Nephron progenitor cell (in vitro differentiated cells): ENCODE measurements at regions not wholly inside any gene's neighbourhood (a gene's known extent, or its start where the extent isn't known, plus 50 kb on each side); places are given as distances from the start of the nearest gene placed in this dataset.
"Not testable (repeated sequence)": the region's sequence is repeated elsewhere in the genome, so short reads cannot be mapped to it uniquely, and the experiment has no call there.

Source experiments
- DNase-seq: peaks from one replicate; pipeline ENCODE4 v3.0.0; 2021
- H3K27ac Mint-ChIP-seq: 2 replicates; pipeline ENCODE4 v1.8.0; 2021; ENCODE audit warnings: mild to moderate bottlenecking, moderate library complexity, mixed read lengths
- H3K27me3 Mint-ChIP-seq: 2 replicates; pipeline ENCODE4 v1.8.0; 2021; ENCODE audit warnings: mild to moderate bottlenecking, low read depth, mixed read lengths; ENCODE audit not compliant: poor library complexity
- H3K36me3 Mint-ChIP-seq: 2 replicates; pipeline ENCODE4 v1.8.0; 2021; ENCODE audit warnings: low read depth, mixed read lengths
- H3K4me1 Mint-ChIP-seq: 2 replicates; pipeline ENCODE4 v1.8.0; 2021; ENCODE audit warnings: mixed read lengths
- H3K4me3 Mint-ChIP-seq: 2 replicates; pipeline ENCODE4 v1.8.0; 2021; ENCODE audit warnings: mild to moderate bottlenecking, moderate library complexity, mixed read lengths
- H3K9me3 Mint-ChIP-seq: 2 replicates; pipeline ENCODE4 v1.8.0; 2021; ENCODE audit warnings: mild to moderate bottlenecking, moderate library complexity, mixed read lengths
- TF ChIP-seq, protein P1 (sequence below): fragments of 200-600 bp; sonication (generic); IDR thresholded peaks from 2 replicates; pipeline ENCODE4 v1.5.0; 2021; ENCODE audit warnings: antibody characterized with exemption

DNA sequence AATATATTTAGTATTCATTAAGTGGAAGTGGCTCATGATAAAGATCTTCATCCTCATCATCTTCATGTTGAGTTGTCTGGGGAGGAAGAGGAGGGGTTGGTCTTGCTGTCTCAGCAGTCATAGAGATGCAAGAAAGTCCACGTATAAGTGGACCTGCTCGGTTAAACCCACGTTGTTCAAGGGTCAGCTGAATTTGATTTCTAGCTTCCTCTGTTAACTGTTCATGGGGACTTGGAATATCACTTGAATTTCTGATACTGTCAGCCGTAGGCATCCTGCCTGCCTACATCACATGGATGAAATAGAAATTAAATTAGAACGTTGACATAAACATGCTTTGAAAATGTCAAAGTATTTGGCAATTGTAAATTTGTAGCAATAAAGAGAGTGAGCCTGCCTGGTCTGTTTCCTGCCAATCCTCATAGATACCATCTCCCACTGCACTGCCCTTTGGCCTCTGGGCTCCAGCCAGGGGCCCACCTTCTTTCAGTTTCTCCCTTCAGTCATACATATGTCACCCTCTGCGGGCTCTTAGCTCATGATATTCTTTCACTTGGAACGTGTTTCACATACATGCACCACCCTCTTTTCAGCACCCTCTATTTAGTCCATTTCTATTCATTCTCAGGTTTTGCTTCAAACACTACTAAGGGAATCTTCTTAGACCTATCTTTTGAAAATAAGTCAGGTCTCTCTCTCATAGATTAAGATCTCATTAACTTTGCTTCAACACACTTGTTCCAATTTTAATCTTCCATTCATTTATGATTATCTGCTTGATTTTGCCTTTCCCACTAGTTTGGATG, 376.3 kb downstream of the IPMK start:
- Mint-ChIP-seq H3K4me3 (no peak overlapping the region), H3K27ac (no peak overlapping the region), H3K9me3 (peaks cover 8% of the 10 kb centered on the region), H3K36me3 (no peaks in the 10 kb centered on the region), H3K27me3 (no peaks in the 10 kb centered on the region), H3K4me1 (no peaks in the 10 kb centered on the region)
- DNase-seq: no peak
- TF ChIP-seq, protein P1, sequence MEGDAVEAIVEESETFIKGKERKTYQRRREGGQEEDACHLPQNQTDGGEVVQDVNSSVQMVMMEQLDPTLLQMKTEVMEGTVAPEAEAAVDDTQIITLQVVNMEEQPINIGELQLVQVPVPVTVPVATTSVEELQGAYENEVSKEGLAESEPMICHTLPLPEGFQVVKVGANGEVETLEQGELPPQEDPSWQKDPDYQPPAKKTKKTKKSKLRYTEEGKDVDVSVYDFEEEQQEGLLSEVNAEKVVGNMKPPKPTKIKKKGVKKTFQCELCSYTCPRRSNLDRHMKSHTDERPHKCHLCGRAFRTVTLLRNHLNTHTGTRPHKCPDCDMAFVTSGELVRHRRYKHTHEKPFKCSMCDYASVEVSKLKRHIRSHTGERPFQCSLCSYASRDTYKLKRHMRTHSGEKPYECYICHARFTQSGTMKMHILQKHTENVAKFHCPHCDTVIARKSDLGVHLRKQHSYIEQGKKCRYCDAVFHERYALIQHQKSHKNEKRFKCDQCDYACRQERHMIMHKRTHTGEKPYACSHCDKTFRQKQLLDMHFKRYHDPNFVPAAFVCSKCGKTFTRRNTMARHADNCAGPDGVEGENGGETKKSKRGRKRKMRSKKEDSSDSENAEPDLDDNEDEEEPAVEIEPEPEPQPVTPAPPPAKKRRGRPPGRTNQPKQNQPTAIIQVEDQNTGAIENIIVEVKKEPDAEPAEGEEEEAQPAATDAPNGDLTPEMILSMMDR: no peak

DNA sequence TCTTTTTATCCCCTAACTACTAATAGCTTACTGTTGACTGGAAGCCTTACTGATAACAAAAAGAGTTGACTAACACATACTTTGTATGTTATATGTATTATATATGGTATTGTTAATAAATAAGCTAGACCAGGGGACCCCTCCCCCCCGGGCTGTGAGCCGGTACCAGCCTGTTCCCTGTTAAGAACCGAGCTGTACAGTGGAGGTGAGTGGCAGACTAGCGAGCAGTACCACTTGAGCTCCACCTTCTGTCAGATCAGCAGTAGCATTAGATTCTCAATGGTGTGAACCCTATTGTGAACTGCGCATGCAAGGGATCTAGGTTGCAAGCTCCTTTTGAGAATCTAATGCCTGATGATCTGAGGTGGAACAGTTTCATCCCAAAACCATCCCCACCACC, 377.0 kb downstream of the IPMK start:
- H3K4me3 Mint-ChIP-seq: no peak overlapping the region

DNA sequence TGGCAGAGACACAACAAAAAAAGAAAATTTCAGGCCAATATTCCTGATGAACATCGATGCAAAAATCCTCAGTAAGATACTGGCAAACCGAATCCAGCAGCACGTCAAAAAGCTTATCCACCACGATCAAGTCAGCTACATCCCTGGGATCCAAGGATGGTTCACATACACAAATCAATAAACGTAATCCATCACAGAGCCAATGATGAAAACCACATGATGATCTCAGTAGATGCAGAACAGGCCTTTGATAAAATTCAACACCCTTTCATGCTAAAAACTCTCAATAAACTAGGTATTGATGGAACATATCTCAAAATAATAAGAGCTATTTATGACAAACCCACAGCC, 382.1 kb downstream of the IPMK start:
- H3K4me3 Mint-ChIP-seq, H3K9me3 Mint-ChIP-seq, H3K36me3 Mint-ChIP-seq, H3K27me3 Mint-ChIP-seq, DNase-seq, H3K27ac Mint-ChIP-seq, H3K4me1 Mint-ChIP-seq: not testable (repeated sequence)

More for the DNA sequence above, 377.0 kb downstream of the IPMK start:
- Mint-ChIP-seq H3K4me1 (no peaks in the 10 kb centered on the region), H3K27ac (no peak overlapping the region), H3K27me3 (no peaks in the 10 kb centered on the region), H3K9me3 (peaks cover 8% of the 10 kb centered on the region), H3K36me3 (no peaks in the 10 kb centered on the region)
- no peak for DNase-seq
- TF ChIP-seq, protein P1: no peak

DNA sequence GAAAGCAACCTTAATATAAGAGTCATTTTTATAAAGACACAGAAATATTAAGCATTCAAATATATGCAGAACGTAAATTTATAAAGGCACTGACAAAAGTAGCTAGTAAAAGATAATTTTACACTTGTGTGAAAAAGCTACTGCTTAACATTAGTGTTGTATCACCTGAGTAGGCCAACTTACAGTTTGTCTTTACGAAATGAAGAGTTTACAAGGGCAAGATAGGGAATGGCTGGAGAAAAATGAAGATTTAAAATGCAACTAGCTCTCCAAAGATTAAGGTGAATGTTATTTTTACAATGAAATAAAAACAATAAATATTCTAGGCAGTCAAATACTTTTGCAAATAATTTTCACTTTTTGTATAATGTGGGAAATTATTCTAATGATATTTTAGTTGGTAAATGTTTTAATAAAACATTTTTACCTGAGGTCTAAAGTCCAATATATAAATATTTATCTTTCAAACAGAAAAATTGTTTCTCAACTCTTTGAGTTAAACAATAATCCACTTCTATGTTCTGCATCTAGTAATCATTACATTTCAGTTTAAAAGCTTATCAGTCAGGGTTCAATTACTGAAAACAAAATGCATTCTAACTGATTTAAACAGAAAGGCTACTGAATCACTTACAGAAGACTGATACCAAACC, 382.6 kb downstream of the IPMK start:
- TF ChIP-seq, protein P1: no peak
- no peaks in the 10 kb centered on the region for H3K4me1 Mint-ChIP-seq
- no peak for DNase-seq
- H3K4me3 Mint-ChIP-seq: no peak overlapping the region
- no peak overlapping the region for H3K27ac Mint-ChIP-seq
- no peaks in the 10 kb centered on the region for H3K27me3 Mint-ChIP-seq
- H3K9me3 Mint-ChIP-seq: peaks cover 3% of the 10 kb centered on the region
- H3K36me3 Mint-ChIP-seq: no peaks in the 10 kb centered on the region

DNA sequence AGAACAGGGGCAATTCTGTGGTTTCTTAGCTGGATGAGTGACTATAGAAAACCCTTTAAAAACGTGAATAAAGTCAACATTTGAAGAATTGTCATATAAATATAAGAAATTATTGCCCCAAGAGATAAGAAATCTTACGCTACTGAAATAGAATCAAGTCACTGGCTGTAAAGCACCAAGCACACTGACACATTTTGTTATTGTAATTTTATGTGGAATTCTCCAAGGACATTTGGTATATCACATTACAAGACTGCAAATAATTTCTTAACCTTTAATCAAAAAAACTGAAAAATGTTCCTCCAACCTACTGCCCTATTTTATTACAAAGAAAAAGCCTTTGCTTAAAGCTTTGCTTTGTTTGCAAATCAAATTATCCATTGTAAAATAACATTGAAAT, 383.3 kb downstream of the IPMK start:
- Mint-ChIP-seq H3K4me3 (no peak overlapping the region), H3K4me1 (no peaks in the 10 kb centered on the region), H3K36me3 (no peaks in the 10 kb centered on the region), H3K27ac (no peak overlapping the region), H3K27me3 (no peaks in the 10 kb centered on the region), H3K9me3 (peaks cover 3% of the 10 kb centered on the region)
- TF ChIP-seq, protein P1: no peak
- no peak for DNase-seq

DNA sequence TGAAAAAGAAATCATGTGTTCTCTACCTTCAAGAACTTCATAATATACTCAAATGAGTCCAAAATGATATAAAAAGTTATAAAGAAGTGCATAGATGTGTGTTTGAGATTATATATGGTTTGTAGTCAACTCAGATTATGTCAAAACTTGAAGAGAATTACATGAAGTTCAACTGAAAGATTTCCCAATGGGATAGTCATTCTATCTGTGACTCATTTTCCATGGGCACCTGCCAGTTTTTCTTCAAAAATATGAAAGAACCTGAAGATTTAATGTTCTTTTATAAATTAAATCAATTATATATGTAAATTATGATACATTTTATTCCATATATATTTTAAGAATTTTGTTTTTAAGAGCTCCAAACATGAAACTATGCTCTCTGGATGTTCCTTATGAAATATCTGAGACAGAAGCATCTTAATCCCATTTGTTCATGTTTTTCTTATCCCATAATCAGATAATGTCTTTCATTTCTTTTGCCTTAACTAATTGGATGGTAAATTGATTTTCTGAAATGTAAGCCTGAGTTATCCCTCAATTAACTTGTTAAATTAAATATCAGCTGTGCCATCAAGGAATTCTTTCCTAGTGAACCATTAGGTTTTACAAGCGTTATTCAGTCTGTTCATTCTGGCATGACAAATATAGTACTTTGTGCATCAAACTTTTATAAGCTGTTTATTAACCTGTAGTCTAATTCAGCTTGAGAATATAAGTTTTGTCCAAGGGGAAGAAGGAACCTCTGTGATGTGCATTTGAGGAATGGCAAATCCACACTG, 387.1 kb downstream of the IPMK start:
- TF ChIP-seq, protein P1: no peak
- Mint-ChIP-seq H3K4me3 (no peak overlapping the region), H3K9me3 (no peaks in the 10 kb centered on the region), H3K4me1 (no peaks in the 10 kb centered on the region), H3K27ac (no peak overlapping the region), H3K36me3 (no peaks in the 10 kb centered on the region), H3K27me3 (no peaks in the 10 kb centered on the region)
- no peak for DNase-seq
